RPMI7951 (cell line): ENCODE measurements at regions not wholly inside any gene's neighbourhood (a gene's known extent, or its start where the extent isn't known, plus 50 kb on each side); places are given as distances from the start of the nearest gene placed in this dataset.

Source experiments
- DNase-seq: peaks from one replicate; pipeline ENCODE4 v3.0.0-alpha.2; 2012; ENCODE audit warnings: low read depth

GRCh38 chr3:127135241-127136023 is 57.5 kb upstream of the PRR23E start:
- DNase-seq: peak; percentile 21

- no peak for DNase-seq
These were observed 56.8 kb upstream of the PRR23E start for GRCh38 chr3:127136024-127136600.

GRCh38 chr3:127136706-127137105 is 56.2 kb upstream of the PRR23E start:
- no peak for DNase-seq

GRCh38 chr3:127137113-127137512 is 55.8 kb upstream of the PRR23E start:
- no peak for DNase-seq

- DNase-seq: no peak
These were observed 55.0 kb upstream of the PRR23E start for GRCh38 chr3:127137757-127138536.

GRCh38 chr3:127139601-127140500 is 53.1 kb upstream of the PRR23E start:
- DNase-seq: no peak

- no peak for DNase-seq
These were observed 52.1 kb upstream of the PRR23E start for GRCh38 chr3:127140501-127141460.

- no peak for DNase-seq
These were observed 50.8 kb upstream of the PRR23E start for GRCh38 chr3:127141921-127142730.
